Vagina (tissue), 2 donors: ENCODE measurements at regions not wholly inside any gene's neighbourhood (a gene's known extent, or its start where the extent isn't known, plus 50 kb on each side); places are given as distances from the start of the nearest gene placed in this dataset.

Experiments used
- DNase-seq, 2 donors: peaks; one replicate each; pipeline ENCODE4 v3.0.0-alpha.2; 2017; ENCODE audit errors: extremely low spot score in 2 of 2
- H3K27ac ChIP-seq: fragments of 200-600 bp; sonication (generic); one replicate; pipeline ENCODE4 v1.5.1; 2019
- H3K27me3 ChIP-seq: fragments of 200-600 bp; sonication (generic); one replicate; pipeline ENCODE4 v1.5.1; 2019
- H3K36me3 ChIP-seq, 2 donors: fragments of 200-600 bp; sonication (generic); one replicate each; pipeline ENCODE4 v1.5.1; 2017 to 2019
- H3K4me1 ChIP-seq: fragments of 200-600 bp; sonication (generic); one replicate; pipeline ENCODE4 v1.5.1; 2019
- H3K4me3 ChIP-seq, 2 donors: fragments of 200-600 bp; sonication (generic); 1 replicate in 1 of 2; 2 replicates in 1 of 2; pipeline ENCODE4 v1.5.1; 2016 to 2019
- H3K9me3 ChIP-seq: fragments of 200-600 bp; sonication (generic); one replicate; pipeline ENCODE4 v1.5.1; 2019
- CTCF ChIP-seq, 3 experiments: fragments of 450-650 bp in 2 of 3; fragments of 200-600 bp in 1 of 3; sonication (generic) in 1 of 3; IDR thresholded peaks; one replicate each; pipeline ENCODE4 v1.5.1; 2017 to 2019; ENCODE audit warnings: antibody characterized with exemption in 3 of 3, mild to moderate bottlenecking in 2 of 3, moderate library complexity in 2 of 3
- POLR2A ChIP-seq, 2 donors: fragments of 450-650 bp; IDR thresholded peaks; one replicate each; pipeline ENCODE4 v1.6.1; 2017; ENCODE audit warnings: antibody characterized with exemption in 2 of 2, mild to moderate bottlenecking in 2 of 2, moderate library complexity in 2 of 2
- POLR2AphosphoS5 ChIP-seq, 2 donors: sonication (generic); formaldehyde crosslinking; IDR thresholded peaks; one replicate each; pipeline ENCODE4 v1.9.0; 2017; ENCODE audit warnings: antibody characterized with exemption in 2 of 2, mild to moderate bottlenecking in 2 of 2, low read depth in 1 of 2; ENCODE audit not compliant: insufficient read depth in 1 of 2
- intact Hi-C: fragments of 100-400 bp; cut with DNase I; formaldehyde crosslinking; loops from one replicate; pipeline ENCODE4 v1.15.1; 2023

GRCh38 chr3:15923640-15924405 lies 126.0 kb upstream of the ANKRD28 start:
- Histone ChIP-seq H3K4me3 (no peak overlapping the region), H3K36me3 (no peaks in the 10 kb centered on the region), H3K4me1 (no peaks in the 10 kb centered on the region), H3K9me3 (no peaks in the 10 kb centered on the region), H3K27ac (no peak overlapping the region), H3K27me3 (no peaks in the 10 kb centered on the region)
- DNase-seq = no peak
- intact Hi-C loops = no loop called here
- TF ChIP-seq POLR2AphosphoS5 (IDR thresholded peaks at IDR 0.05; ENCODE audit: insufficient read depth in 1 of 2, low read depth in 1 of 2) (no peak), CTCF (IDR thresholded peaks at IDR 0.05) (no peak), POLR2A (IDR thresholded peaks at IDR 0.05) (no peak)

GRCh38 chr3:15924914-15925313 lies 127.1 kb upstream of the ANKRD28 start:
- H3K9me3 ChIP-seq = no peaks in the 10 kb centered on the region
- no peaks in the 10 kb centered on the region for H3K36me3 ChIP-seq
- no peaks in the 10 kb centered on the region for H3K27me3 ChIP-seq
- DNase-seq = no peak
- intact Hi-C loops = no loop called here
- no peak overlapping the region for H3K4me3 ChIP-seq
- H3K27ac ChIP-seq = no peak overlapping the region
- H3K4me1 ChIP-seq = no peaks in the 10 kb centered on the region
- TF ChIP-seq POLR2A (IDR thresholded peaks at IDR 0.05) (no peak), POLR2AphosphoS5 (IDR thresholded peaks at IDR 0.05; ENCODE audit: insufficient read depth in 1 of 2, low read depth in 1 of 2) (no peak), CTCF (IDR thresholded peaks at IDR 0.05) (no peak)

GRCh38 chr3:15926871-15927270 lies 129.1 kb upstream of the ANKRD28 start:
- TF ChIP-seq POLR2AphosphoS5 (IDR thresholded peaks at IDR 0.05; ENCODE audit: insufficient read depth in 1 of 2, low read depth in 1 of 2) (no peak), POLR2A (IDR thresholded peaks at IDR 0.05) (no peak), CTCF (IDR thresholded peaks at IDR 0.05) (no peak)
- Histone ChIP-seq H3K4me3 (no peak overlapping the region), H3K27ac (no peak overlapping the region), H3K36me3 (no peaks in the 10 kb centered on the region), H3K27me3 (no peaks in the 10 kb centered on the region), H3K4me1 (no peaks in the 10 kb centered on the region), H3K9me3 (no peaks in the 10 kb centered on the region)
- intact Hi-C loops = no loop called here
- no peak for DNase-seq

- no peak overlapping the region for H3K27ac ChIP-seq
- H3K4me1 ChIP-seq = peaks cover 8% of the 10 kb centered on the region
- no peaks in the 10 kb centered on the region for H3K27me3 ChIP-seq
- DNase-seq = no peak
- no peak overlapping the region for H3K4me3 ChIP-seq
- no peaks in the 10 kb centered on the region for H3K36me3 ChIP-seq
- no peak for TF ChIP-seq POLR2A (IDR thresholded peaks at IDR 0.05)
- no peak for TF ChIP-seq CTCF (IDR thresholded peaks at IDR 0.05)
- no peak for TF ChIP-seq POLR2AphosphoS5 (IDR thresholded peaks at IDR 0.05; ENCODE audit: insufficient read depth in 1 of 2, low read depth in 1 of 2)
- intact Hi-C loops = no loop called here
- no peaks in the 10 kb centered on the region for H3K9me3 ChIP-seq
Observed at GRCh38 chr3:15927969-15928368, 130.2 kb upstream of the ANKRD28 start.

GRCh38 chr3:15929944-15930571 lies 132.3 kb upstream of the ANKRD28 start:
- no peaks in the 10 kb centered on the region for H3K27me3 ChIP-seq
- no peak for TF ChIP-seq CTCF (IDR thresholded peaks at IDR 0.05)
- TF ChIP-seq POLR2A (IDR thresholded peaks at IDR 0.05) = no peak
- no peak for TF ChIP-seq POLR2AphosphoS5 (IDR thresholded peaks at IDR 0.05; ENCODE audit: insufficient read depth in 1 of 2, low read depth in 1 of 2)
- H3K9me3 ChIP-seq = no peaks in the 10 kb centered on the region
- H3K27ac ChIP-seq = no peak overlapping the region
- peaks cover 10% of the 10 kb centered on the region for H3K4me1 ChIP-seq
- intact Hi-C loops = no loop called here
- H3K4me3 ChIP-seq = no peak overlapping the region
- no peaks in the 10 kb centered on the region for H3K36me3 ChIP-seq
- DNase-seq = no peak
